NCI-H774 (cell line): ENCODE measurements at regions not wholly inside any gene's neighbourhood (a gene's known extent, or its start where the extent isn't known, plus 50 kb on each side); places are given as distances from the start of the nearest gene placed in this dataset.

ENCODE experiments used
- DNase-seq: peaks from one replicate; lab custom pipeline; 2025; lab: John Stamatoyannopoulos, UW

GRCh38 chr1:90402893-90403849 is 313.9 kb downstream of the BARHL2 start:
- peak; percentile 74 for DNase-seq

- DNase-seq = no peak
These were observed 317.0 kb downstream of the BARHL2 start for GRCh38 chr1:90400131-90400530.

- DNase-seq = no peak
These were observed 320.2 kb downstream of the BARHL2 start for GRCh38 chr1:90396917-90397316.

GRCh38 chr1:90394247-90394646 is 322.9 kb downstream of the BARHL2 start:
- no peak for DNase-seq

- DNase-seq = no peak
These were observed 324.1 kb downstream of the BARHL2 start for GRCh38 chr1:90393025-90393424.

- no peak for DNase-seq
These were observed 326.0 kb downstream of the BARHL2 start for GRCh38 chr1:90391126-90391525.

GRCh38 chr1:90387805-90388204 is 329.3 kb downstream of the BARHL2 start:
- no peak for DNase-seq

GRCh38 chr1:90386899-90387720 is 330.0 kb downstream of the BARHL2 start:
- no peak for DNase-seq

GRCh38 chr1:90384193-90384592 is 332.9 kb downstream of the BARHL2 start:
- no peak for DNase-seq

- no peak for DNase-seq
These were observed 334.9 kb downstream of the BARHL2 start for GRCh38 chr1:90382161-90382560.

- peak; percentile 16 for DNase-seq
These were observed 335.5 kb downstream of the BARHL2 start for GRCh38 chr1:90381598-90381997.

- DNase-seq = no peak
These were observed 345.7 kb downstream of the BARHL2 start for GRCh38 chr1:90371448-90371813.

- DNase-seq = no peak
These were observed 346.2 kb downstream of the BARHL2 start for GRCh38 chr1:90370686-90371447.

- no peak for DNase-seq
These were observed 354.9 kb downstream of the BARHL2 start for GRCh38 chr1:90362163-90362562.

GRCh38 chr1:90361026-90361425 is 356.1 kb downstream of the BARHL2 start:
- no peak for DNase-seq

- no peak for DNase-seq
These were observed 357.1 kb downstream of the BARHL2 start for GRCh38 chr1:90359994-90360393.

GRCh38 chr1:90358448-90358847 is 358.7 kb downstream of the BARHL2 start:
- DNase-seq = no peak

GRCh38 chr1:90357995-90358394 is 359.1 kb downstream of the BARHL2 start:
- DNase-seq = no peak

GRCh38 chr1:90356991-90357390 is 360.1 kb downstream of the BARHL2 start:
- no peak for DNase-seq

- DNase-seq = no peak
These were observed 361.0 kb downstream of the BARHL2 start for GRCh38 chr1:90356101-90356500.

- no peak for DNase-seq
These were observed 359.8 kb downstream of the ZNF326 start for GRCh38 chr1:90354704-90355103.

GRCh38 chr1:90351019-90351418 is 356.1 kb downstream of the ZNF326 start:
- no peak for DNase-seq
